ENCODE measurements at regions not wholly inside any gene's neighbourhood (a gene's known extent, or its start where the extent isn't known, plus 50 kb on each side); places are given as distances from the start of the nearest gene placed in this dataset.

- no peak for DNase-seq
Observed at GRCh38 chr1:235009561-235010306, 118.9 kb downstream of the TOMM20 start.

GRCh38 chr1:235009074-235009473, 119.6 kb downstream of the TOMM20 start:
- DNase-seq: no peak

GRCh38 chr1:235008239-235008638, 120.4 kb downstream of the TOMM20 start:
- DNase-seq: no peak

- DNase-seq: no peak
Observed at GRCh38 chr1:235006816-235007215, 121.8 kb downstream of the TOMM20 start.

GRCh38 chr1:235006132-235006721, 122.4 kb downstream of the TOMM20 start:
- DNase-seq: no peak

GRCh38 chr1:235004840-235005391, 123.7 kb downstream of the TOMM20 start:
- no peak for DNase-seq

GRCh38 chr1:235004276-235004675, 124.4 kb downstream of the TOMM20 start:
- no peak for DNase-seq

- no peak for DNase-seq
Observed at GRCh38 chr1:235002706-235003300, 125.8 kb downstream of the TOMM20 start.

GRCh38 chr1:234999513-234999940, 129.1 kb downstream of the TOMM20 start:
- DNase-seq: no peak

- no peak for DNase-seq
Observed at GRCh38 chr1:234997896-234998741, 130.5 kb downstream of the TOMM20 start.

- DNase-seq: no peak
Observed at GRCh38 chr1:234997201-234997895, 131.3 kb downstream of the TOMM20 start.

- DNase-seq: no peak
Observed at GRCh38 chr1:234996245-234996757, 132.3 kb downstream of the TOMM20 start.

- no peak for DNase-seq
Observed at GRCh38 chr1:234994436-234995295, 134.0 kb downstream of the TOMM20 start.

GRCh38 chr1:234992065-234992464, 136.6 kb downstream of the TOMM20 start:
- DNase-seq: no peak

GRCh38 chr1:234990874-234991801, 137.5 kb downstream of the TOMM20 start:
- no peak for DNase-seq

GRCh38 chr1:234990328-234990675, 138.3 kb downstream of the TOMM20 start:
- DNase-seq: no peak

GRCh38 chr1:234989479-234990327, 138.9 kb downstream of the TOMM20 start:
- DNase-seq: no peak

- DNase-seq: no peak
Observed at GRCh38 chr1:234989019-234989418, 139.6 kb downstream of the TOMM20 start.

GRCh38 chr1:234988536-234988935, 140.1 kb downstream of the TOMM20 start:
- DNase-seq: no peak

Data from activated T-cell treated with anti-CD3 and anti-CD28 coated beads, Interleukin-2, amount 50 U/mL, for 1 hour (primary cell).